Testis (tissue), 2 donors: ENCODE measurements at regions not wholly inside any gene's neighbourhood (a gene's known extent, or its start where the extent isn't known, plus 50 kb on each side); places are given as distances from the start of the nearest gene placed in this dataset.

Source experiments
- POLR2A ChIP-seq: fragments of 450-650 bp; IDR thresholded peaks from one replicate; pipeline ENCODE4 v1.6.1; 2017; ENCODE audit warnings: antibody characterized with exemption, mild to moderate bottlenecking, moderate library complexity
- TF ChIP-seq, protein P1 (sequence below), 3 experiments: fragments of 450-650 bp in 2 of 3; fragments of 200-600 bp in 1 of 3; sonication (generic) in 1 of 3; IDR thresholded peaks; one replicate each; pipeline ENCODE4 v1.5.1; 2016 to 2019; ENCODE audit warnings: antibody characterized with exemption in 3 of 3, mild to moderate bottlenecking in 2 of 3, moderate library complexity in 1 of 3

GRCh38 chr13:86848716-86849115 lies 822.5 kb upstream of the SLITRK5 start:
- TF ChIP-seq, protein P1, sequence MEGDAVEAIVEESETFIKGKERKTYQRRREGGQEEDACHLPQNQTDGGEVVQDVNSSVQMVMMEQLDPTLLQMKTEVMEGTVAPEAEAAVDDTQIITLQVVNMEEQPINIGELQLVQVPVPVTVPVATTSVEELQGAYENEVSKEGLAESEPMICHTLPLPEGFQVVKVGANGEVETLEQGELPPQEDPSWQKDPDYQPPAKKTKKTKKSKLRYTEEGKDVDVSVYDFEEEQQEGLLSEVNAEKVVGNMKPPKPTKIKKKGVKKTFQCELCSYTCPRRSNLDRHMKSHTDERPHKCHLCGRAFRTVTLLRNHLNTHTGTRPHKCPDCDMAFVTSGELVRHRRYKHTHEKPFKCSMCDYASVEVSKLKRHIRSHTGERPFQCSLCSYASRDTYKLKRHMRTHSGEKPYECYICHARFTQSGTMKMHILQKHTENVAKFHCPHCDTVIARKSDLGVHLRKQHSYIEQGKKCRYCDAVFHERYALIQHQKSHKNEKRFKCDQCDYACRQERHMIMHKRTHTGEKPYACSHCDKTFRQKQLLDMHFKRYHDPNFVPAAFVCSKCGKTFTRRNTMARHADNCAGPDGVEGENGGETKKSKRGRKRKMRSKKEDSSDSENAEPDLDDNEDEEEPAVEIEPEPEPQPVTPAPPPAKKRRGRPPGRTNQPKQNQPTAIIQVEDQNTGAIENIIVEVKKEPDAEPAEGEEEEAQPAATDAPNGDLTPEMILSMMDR (IDR thresholded peaks at IDR 0.05): no peak
- no peak for TF ChIP-seq POLR2A
